GM12864 (cell line): ENCODE measurements at regions not wholly inside any gene's neighbourhood (a gene's known extent, or its start where the extent isn't known, plus 50 kb on each side); places are given as distances from the start of the nearest gene placed in this dataset.

Experiments used
- DNase-seq: peaks from one replicate; pipeline ENCODE4 v3.0.0-alpha.2; 2011; ENCODE audit warnings: low read depth
- H3K4me3 ChIP-seq: 2 replicates; pipeline ENCODE4 v1.5.1; 2011; ENCODE audit warnings: mild to moderate bottlenecking, low read depth, low read length, control low read depth
- CTCF ChIP-seq: IDR thresholded peaks from 2 replicates; pipeline ENCODE4 v1.5.1; 2011; ENCODE audit warnings: low read depth, mild to moderate bottlenecking, moderate library complexity, low read length, control low read depth, inconsistent platforms; ENCODE audit errors: missing control alignments

- H3K4me3 ChIP-seq = no peak overlapping the region
- no peak for TF ChIP-seq CTCF
- DNase-seq = no peak
Measured at GRCh38 chr2:172285010-172285621, 142.3 kb upstream of the ITGA6 start.

DNA sequence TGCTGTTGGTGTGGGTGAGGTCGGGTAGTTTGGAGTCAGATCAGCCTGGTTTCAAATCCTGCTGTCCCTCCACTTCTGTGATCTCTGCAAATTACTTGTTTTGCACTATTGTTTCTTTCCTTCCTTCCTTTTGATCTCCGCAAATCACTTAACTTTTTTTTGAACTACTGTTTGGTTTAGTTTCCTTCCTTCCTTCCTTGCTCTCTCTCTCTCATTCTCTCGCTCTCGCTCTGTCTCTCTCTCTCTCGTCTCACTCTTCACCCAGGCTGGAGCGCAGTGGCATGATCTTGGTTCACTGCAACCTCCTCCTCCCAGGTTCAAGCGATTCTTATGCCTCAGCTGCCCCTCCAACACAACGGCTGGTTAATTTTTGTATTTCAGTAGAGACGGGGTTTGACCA is 141.6 kb upstream of the ITGA6 start:
- H3K4me3 ChIP-seq = no peak overlapping the region
- TF ChIP-seq CTCF = no peak
- no peak for DNase-seq

GRCh38 chr2:172287190-172287589 is 140.2 kb upstream of the ITGA6 start:
- no peak for DNase-seq
- no peak overlapping the region for H3K4me3 ChIP-seq
- no peak for TF ChIP-seq CTCF

GRCh38 chr2:172287605-172288315 is 139.6 kb upstream of the ITGA6 start:
- DNase-seq = no peak
- no peak for TF ChIP-seq CTCF
- no peak overlapping the region for H3K4me3 ChIP-seq

GRCh38 chr2:172288603-172289002 is 138.8 kb upstream of the ITGA6 start:
- DNase-seq = no peak
- no peak for TF ChIP-seq CTCF
- no peak overlapping the region for H3K4me3 ChIP-seq

- TF ChIP-seq CTCF = no peak
- no peak overlapping the region for H3K4me3 ChIP-seq
- DNase-seq = no peak
Measured at GRCh38 chr2:172293952-172294351, 133.4 kb upstream of the ITGA6 start.

- no peak for DNase-seq
- no peak for TF ChIP-seq CTCF
- no peak overlapping the region for H3K4me3 ChIP-seq
Measured at GRCh38 chr2:172294983-172295382, 132.4 kb upstream of the ITGA6 start.
